GM19438 (cell line): ENCODE measurements at regions not wholly inside any gene's neighbourhood (a gene's known extent, or its start where the extent isn't known, plus 50 kb on each side); places are given as distances from the start of the nearest gene placed in this dataset.
"Not testable (repeated sequence)": the region's sequence is repeated elsewhere in the genome, so short reads cannot be mapped to it uniquely, and the experiment has no call there.

ENCODE experiments used
- ATAC-seq: cut with Tn5 transposase; IDR thresholded peaks from one replicate; pipeline ENCODE4 v1.9.1; 2021; ENCODE audit warnings: low read depth; ENCODE audit not compliant: unreplicated experiment

DNA sequence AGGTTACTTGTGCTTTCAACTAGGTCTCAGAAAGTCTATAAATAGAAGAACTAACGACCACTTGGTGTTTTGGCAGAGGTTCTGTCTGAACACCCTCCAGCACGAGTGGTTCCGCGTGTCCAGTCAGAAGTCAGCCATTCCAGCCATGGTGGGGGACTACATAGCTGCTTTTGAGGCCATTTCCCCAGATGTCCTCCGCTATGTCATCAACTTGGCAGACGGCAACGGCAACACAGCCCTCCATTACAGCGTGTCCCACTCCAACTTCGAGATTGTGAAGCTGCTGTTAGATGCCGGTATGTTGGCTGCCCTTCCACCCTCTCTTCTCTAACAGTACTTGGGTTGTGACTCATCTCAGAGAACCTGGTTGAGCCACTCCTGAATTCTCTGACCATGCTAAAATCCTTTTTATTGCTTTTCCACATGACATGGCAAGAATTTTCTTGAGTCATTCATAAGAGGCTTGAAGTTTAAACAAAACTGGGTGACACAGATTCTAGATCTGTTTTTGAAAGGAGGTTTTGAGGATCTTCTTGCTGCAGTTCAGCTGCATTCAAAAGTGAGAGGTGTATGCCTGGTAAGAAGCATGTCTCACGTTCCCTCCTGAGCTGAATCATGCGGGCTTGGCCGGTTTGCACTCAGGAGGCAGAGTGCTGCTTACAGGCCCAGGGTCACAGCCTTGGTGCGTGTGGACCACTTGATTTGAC, 103.1 kb upstream of the DMRT1 start:
- no peak for ATAC-seq

DNA sequence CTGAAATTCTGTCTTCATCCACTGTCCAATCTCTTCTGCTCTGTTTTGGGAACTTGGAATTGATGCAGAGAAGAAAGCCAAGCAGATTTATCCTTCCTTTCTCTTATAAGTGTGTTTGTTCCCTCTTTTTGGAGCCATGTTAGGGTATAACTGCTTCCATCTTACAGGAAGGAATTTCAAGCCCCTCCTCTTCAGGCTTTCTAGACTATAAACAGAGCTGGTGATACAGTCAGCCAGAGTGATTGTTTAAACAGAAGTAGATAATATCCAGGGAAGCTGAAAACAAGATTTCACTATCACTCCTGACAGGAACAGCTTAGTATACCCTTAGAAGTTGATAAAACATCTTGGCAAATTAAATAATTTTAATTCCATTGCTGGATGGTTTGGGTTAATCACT, 102.1 kb upstream of the DMRT1 start:
- no peak for ATAC-seq

DNA sequence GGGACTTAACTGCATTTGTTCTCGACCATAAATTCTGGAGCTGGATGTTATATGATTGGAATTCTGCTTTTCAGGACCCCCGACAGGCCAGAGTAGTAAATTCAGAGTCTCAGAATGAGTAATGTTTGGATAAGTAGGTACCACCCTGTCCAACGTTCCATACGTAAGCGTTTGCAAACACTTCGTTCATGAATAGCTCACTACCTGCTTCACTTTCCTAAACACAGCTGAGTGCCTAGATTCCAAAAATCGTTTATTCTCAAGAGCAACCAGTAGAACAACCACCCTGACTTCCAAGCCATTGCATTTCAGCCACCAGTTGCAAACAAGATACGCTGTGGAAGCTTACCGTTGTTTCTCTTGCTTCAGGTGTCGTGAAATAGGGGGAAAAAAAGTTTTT, 101.3 kb upstream of the DMRT1 start:
- no peak for ATAC-seq

DNA sequence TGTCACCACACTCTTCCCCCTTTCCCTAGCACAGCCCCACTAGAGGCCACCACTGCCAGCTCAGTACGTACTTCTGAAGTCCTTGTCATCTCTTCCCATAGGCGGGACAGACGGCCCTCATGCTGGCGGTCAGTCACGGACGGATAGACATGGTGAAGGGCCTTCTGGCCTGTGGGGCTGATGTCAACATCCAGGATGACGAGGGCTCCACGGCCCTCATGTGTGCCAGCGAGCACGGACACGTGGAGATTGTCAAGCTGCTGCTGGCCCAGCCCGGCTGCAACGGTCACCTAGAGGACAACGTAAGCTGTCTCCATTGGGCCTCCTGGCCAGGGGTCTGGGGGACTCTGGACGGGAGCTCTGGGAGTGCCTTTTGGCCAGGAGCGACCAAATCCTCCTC, 99.4 kb upstream of the DMRT1 start:
- ATAC-seq: no peak

DNA sequence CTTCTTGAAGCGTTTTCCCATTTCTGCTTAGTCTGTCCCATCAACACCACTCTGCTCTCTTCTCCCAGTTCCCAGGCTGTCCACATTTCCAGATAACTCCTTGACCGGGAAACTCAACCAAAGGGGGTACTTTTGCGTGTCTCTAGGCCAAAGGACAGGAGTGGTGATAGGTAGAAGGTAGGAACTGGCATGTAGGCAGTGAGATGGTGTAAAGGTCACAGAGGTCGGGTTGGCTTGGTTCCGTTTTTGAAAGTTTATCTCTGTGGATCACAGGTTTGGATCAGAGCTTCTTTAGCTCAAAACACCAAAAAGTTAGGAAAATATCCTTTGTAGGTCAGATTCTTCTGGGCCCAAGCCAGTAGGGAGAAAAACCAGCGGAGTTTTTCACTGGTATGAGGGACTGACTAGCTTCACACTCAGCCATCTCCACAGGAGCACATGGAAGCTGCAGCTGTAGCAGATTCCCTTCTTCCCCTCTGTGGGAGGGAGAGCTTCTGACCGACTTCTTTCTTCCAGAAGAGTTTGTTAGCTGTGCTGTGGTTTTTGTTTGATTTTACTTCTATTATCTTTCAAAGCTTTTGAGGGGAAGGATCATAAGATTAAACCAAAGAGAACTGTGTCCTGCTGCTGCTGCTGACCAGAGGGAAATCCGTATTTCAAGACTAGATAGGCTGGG, 98.4 kb upstream of the DMRT1 start:
- no peak for ATAC-seq

DNA sequence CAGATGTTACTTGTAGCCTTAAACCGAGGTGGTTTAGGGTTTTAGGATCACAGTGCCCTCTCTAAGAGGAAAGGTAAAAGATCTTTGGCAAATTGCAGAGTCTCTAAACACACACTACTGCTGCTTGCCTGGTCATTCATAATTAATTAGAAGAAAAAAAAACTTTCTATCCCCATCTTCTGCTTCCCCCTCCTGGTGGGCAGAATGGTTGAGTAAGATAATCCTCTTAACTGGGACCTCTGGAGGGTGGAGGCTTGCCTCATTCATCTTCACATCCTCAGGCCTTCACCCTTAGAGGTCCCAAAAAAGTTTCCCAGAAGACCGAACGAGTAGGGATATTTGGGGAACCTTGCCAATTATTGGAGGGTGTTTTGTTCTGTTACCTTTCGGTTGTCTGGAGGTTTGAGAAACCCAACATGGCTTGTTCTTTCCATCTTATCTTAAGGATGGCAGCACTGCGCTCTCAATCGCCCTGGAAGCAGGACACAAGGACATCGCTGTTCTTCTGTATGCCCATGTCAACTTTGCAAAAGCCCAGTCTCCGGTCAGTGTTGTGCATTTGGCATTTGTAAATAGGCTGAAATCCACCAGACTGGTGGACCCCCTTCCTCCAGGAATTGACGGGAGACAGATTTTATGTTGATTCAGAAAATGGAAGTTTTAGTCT, 97.3 kb upstream of the DMRT1 start:
- ATAC-seq: no peak

DNA sequence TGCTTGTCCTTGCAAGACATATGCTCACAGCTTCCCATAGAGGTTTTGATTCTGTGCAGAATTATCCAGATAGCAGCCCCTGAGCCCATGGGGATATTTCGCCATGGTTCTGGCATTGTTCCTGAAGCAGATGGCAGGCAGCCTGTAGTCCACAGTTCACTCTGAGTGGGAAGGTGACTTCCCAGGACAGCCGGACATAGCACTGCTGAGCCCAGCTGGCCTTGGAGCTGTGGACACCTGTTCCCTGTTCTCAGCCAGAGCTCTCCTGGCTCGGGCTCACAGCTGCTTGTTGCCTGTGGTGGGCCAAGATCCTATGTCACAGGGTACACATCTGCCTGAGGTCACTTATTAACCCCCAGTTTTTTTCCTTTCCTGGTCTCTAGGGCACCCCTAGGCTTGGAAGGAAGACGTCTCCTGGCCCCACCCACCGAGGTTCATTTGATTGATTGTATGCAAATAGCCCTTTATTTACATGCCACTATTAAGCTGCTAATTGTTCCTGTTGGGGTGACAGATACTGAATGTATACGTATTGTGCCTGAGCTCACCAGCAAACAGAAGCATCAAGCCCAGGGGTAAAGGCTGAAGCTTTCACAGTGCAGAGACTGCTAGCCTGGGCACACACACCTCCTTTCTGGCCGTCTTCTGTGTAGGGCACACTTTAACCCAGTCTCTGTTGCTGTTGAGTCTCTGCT, 96.6 kb upstream of the DMRT1 start:
- ATAC-seq: no peak

DNA sequence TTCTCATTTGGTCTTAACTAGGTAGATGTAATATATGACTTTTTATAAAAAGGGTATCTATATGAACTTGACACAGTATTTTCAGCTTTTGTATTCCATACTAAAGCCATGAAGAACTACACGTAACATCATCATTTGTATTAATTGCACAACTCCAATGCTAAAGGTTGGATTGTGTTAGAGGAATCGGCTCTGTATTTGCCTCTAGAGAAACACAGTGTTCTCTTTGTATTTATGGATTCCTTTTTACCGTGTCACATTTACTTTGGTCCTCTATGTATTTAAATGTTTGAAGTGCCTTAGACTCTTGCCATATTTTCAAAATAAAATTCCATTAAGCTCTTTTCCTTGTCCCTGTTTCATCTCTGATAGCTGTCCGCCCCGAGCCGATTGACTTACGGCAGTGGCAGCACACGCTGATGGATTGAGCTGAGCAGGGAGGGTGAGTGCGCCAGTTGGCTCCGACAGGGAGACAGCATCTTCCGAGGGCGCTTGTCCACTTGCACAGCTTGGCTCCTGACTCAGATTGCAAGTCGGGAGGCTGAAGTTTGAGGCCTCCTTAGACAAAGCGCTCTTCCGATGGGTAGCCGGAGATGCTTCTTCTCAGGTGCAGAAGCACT, 95.6 kb upstream of the DMRT1 start:
- no peak for ATAC-seq

DNA sequence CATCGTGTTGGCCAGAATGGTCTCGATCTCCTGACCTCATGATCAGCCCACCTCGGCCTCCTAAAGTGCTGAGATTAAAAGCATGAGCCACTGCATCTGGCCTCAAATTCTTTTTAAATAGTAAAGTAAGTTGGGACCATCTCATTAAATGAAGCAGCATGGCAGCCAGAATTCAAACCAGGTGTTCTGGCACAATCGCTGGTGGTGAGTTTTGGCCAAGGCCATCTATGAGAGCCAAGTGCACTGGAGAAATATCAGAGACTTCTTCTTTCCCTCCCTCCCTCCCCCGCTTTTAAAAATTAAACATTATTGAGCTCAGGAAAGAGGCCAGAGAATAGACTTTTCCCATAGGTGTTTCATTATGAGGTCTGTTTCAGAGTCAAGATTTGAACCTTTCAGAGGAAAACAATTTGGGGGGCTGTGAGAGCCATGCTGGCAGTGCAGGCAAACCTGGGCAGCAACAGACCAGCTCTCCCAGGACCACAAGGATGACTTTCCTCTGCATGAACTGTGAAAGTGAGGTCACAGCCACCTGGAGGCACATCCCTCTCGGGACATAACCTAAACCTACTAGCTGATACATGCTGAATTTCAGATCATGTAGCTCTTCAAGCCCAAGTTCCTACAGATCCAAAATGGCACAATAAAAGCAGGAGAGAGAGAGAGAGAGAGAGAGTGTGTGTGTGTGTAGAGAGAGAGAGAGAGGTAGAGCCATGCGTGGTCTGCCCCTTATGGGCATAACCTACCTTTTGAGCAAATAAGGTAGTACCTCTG, 94.6 kb upstream of the DMRT1 start:
- ATAC-seq: no peak

DNA sequence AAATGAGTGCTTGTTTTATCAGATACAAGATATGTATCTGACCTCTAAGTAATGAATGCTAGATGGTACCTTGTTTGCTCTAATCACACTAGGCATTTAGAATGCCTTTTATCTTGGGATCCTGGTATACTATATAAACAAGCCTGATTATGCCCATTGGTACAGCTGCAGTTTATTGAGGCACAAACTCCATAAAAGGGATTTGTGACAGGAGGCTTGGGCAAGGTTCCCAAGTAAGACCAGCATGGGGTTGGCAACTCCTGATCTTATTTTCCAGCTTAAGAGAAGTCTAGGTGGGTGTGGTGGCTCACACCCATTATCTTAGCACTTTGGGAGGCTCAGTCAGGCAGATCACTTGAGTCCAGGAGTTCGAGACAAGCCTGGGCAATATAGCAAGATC, 93.9 kb upstream of the DMRT1 start:
- no peak for ATAC-seq

DNA sequence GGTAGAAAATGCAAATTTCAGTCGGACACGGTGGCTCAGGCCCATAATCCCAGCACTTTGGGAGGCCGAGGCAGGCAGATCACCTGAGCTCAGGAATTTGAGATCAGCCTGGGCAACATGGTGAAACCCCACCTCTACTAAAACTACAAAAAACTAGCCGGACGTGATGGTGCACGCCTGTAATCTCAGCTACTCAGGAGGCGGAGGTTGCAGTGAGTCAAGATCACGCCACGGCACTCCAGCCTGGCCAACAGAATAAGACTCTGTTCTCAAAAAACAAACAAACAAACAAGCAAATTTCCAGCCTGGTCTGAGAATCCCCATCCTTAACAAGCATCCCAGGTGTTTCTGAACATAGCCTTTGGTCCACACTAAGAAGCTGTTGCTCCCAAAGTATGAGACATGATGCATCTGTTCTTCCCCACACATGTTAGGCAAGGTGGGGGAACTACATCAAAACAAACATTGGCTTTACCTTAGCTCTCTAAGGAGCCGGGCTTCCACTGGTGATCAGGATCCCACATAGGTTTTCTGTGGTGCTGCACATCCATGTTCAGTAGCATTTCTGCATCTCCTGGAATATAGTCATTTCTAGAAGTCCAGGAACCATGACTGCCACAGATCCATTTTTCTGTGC, 92.5 kb upstream of the DMRT1 start:
- no peak for ATAC-seq

DNA sequence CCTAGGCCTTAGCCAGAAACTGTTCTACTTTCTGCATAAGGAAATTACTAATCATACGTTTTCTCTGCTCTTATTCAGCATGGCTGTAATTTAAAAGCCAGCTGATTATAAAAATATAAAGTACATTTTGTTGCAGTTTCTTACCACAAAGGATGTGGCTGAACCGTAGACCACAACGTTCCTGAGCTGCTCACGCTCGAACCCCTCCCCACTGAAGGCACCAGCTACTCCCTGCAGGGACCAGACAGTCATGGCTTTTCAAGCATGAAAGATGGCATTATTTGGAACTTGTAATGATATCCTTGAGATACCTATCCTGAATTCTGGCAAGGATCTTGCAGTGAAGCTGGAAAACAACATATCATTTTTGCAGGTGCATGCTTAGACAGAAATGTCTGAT, 91.8 kb upstream of the DMRT1 start:
- no peak for ATAC-seq

DNA sequence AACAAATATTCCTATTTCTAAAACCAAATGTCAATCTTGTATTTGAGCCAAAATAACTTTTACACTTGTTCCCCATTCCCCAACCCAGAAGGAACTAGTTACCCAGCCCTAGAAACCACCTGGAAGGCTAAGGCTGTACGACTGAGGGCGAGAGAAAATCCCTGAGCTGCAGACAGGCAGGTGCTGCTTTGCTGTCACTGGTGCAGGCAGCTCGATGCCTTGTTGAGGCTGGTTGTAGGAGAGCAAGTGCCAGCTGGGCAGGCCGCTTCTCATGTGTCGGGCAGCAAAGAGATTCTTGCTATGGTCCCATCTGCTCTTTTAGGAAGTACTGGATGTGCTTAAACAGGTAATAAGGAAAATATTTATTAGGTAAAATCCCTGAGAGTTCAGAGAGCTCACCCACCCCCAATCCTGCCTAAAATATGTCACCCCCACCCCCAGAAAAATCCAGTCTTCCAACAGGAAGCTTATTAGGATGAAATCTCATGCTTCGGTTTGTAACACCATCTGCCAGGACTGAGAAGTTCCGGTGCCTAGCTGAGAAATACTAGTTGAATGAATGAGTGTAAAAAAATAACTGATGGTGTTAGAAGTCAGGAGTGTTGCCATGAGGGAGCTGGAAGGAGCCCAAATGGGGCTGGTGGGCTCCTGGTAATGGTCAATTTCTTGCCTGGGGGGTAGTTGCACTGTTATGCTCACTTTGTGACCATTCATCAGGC, 91.1 kb upstream of the DMRT1 start:
- peak; percentile 8 for ATAC-seq

DNA sequence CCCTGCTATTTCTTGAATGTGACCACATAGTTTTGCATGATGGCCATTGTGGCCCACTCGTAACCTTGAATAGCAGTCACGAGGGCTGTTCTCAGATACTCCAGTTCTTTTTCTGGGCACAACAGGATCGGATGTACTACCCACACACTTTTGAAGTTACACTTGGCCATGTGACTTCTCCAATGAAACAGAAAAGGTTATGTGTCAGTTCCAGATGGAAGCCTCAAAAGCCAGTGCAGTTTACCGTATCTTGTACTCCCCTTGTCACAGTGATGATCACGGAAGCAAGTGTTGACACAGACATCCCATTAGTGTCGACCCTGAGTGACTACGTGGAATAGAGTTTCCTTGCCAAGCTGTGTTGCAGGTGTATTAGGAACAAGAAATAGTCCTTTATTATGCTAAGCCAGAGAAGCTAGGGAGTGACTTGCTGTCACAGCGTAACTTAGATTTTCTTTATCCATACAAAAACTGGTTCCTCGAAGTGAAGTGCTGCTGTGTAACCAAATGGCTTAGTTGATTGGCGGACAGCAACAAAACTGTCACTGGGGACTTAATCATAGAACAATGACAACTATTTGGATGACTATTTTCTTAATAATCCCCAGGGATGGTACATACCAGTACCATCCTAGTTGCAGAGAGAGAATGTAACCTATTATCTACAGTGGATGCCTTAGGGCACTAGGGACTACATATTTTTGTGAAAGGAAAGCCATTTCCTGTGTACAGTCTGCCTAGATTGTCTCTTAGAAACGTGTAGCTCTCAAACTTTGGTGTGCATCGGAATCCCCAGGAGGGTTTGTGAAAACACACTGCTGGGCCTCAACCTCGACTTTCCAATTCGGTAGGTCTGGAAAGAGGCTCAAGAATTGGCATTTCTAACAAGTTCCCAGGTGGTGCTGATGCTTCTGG, 90.1 kb upstream of the DMRT1 start:
- peak; percentile 62 for ATAC-seq

DNA sequence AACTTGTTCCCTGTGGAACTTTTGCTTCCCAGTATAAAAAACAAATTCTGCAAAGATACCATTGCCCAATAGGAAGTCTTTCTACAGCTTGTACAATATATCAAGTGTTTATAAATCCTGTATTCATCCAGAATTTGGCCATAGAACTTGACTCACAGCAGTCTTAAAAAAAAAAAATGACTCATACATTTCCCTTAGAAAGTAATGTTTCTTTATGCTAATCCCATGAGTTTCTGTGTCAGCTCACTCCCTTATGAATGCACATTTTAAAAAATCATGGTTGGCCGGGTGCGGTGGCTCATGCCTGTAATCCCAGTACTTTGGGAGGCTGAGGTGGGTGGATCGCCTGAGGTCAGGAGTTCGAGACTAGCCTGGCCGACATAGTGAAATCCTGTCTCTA, 89.3 kb upstream of the DMRT1 start:
- no peak for ATAC-seq

DNA sequence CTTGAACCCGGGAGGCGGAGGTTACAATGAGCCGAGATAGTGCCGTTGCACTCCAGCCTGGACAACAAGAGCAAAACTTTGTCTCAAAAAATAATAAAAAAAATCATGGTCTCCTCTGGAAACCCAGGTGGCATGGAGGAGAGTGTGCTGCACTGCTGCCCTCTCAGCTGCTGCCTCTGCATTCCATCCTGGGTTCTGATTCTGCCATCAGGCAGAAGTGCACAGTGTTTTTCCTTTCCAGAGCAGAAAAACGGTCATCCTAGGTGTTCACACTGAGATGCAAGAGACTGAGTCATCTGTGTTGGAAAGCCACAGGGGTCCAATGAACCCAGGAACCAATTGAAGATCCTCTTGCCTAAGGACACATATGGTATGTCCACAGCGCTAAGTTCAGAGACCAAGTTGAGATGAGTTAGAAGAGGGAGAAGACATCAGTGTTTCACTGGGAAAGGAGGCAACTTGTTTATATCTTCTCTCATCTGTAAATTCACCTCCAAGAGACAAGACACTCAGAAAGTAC, 88.8 kb upstream of the DMRT1 start:
- ATAC-seq: no peak

DNA sequence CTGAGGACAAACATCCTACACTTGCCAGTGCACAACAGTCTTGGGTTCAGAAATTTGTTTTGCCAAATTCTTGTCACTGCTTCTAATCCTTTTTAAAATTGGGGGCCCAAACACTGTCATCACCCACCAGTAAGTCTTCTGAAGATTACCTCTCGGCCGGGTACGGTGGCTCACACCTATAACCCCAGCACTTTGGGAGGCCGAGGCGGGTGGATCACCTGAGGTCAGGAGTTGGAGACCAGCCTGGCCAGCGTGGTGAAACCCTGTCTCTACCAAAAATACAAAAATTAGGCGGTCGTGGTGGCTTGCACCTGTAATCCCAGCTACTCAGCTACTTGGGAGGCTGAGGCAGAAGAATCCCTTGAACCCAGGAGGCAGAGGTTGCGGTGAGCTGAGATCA, 87.8 kb upstream of the DMRT1 start:
- ATAC-seq: not testable (repeated sequence)
